ENCODE measurements at regions not wholly inside any gene's neighbourhood (a gene's known extent, or its start where the extent isn't known, plus 50 kb on each side); places are given as distances from the start of the nearest gene placed in this dataset.

DNA sequence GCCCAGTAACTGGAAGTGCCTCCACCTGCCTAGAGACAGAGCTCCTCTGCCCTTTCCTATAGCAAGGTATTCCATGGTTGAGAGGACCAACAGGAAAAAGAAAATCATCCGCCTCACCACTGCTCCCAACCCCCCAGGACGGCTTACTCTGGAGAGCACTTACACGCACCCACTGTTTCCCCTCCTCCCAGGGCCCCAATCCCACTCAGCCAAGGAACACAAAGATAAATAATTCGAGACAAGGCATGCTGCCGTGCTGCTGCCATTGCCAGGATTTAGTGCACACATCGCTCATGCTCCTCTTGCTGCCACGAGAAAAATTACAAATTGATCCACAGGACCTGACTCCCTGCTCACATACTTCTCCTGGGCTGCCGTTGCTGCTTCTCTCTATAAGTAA is 516.6 kb downstream of the BUD13 start:
- Histone ChIP-seq H3K36me3 (ENCODE audit: insufficient read depth in 1 of 2, low read depth in 1 of 2) (no peaks in the 10 kb centered on the region), H3K9me3 (no peaks in the 10 kb centered on the region), H3K27me3 (ENCODE audit: insufficient read depth in 3 of 3, low read length in 2 of 3) (peaks cover 0 to 19% (median 1%) of the 10 kb centered on the region in 3 donors), H3K4me3 (no peak overlapping the region), H3K4me1 (no peaks in the 10 kb centered on the region), H3K27ac (no peak overlapping the region)
- DNase-seq (no peak), ATAC-seq (no peak)
- 50 to 55% (median 54%) methylated on average over 8 of the region's 8 CpGs for WGBS, 3 donors
- no peak for TF ChIP-seq CTCF (IDR thresholded peaks at IDR 0.05)
- intact Hi-C loops (cut with DNase I) = no loop called here

DNA sequence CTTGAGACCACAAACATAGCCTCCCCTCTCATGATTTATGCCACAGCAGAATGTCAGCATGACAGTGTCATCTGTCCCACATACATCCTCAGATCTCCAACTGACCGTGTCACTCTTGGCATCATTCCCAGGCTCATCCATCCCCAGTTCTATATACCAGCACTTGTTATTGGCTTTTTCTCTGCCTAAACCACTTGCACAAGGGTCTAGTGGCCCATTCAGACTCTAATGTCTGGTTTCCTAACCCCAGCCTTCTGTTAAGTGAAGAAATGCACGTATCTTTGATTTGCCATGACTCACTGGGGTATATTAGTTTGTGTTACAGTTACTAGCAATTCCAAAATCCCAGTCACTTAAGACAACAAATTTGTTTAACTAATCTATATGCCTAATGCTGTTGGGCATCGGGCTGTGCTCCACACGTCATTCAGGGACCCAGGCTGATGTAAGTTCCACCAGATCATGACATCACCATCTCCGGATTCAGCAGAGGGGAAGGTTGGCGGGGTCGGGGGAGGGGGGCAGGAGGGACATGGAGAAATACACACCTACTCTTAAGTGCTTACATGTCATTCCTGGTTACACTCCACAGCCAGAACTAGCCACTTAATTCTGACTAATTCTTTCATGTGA is 517.4 kb downstream of the BUD13 start:
- Histone ChIP-seq H3K27ac (no peak overlapping the region), H3K9me3 (no peaks in the 10 kb centered on the region), H3K4me1 (no peaks in the 10 kb centered on the region), H3K36me3 (ENCODE audit: insufficient read depth in 1 of 2, low read depth in 1 of 2) (no peaks in the 10 kb centered on the region), H3K27me3 (ENCODE audit: insufficient read depth in 3 of 3, low read length in 2 of 3) (peaks cover 0 to 11% (median 1%) of the 10 kb centered on the region in 3 donors), H3K4me3 (no peak overlapping the region)
- DNase-seq (no peak), ATAC-seq (no peak)
- intact Hi-C loops (cut with DNase I) = no loop called here
- 60 to 69% (median 63%) methylated on average over 7 of the region's 7 CpGs for WGBS, 3 donors
- TF ChIP-seq CTCF (IDR thresholded peaks at IDR 0.05) = no peak

DNA sequence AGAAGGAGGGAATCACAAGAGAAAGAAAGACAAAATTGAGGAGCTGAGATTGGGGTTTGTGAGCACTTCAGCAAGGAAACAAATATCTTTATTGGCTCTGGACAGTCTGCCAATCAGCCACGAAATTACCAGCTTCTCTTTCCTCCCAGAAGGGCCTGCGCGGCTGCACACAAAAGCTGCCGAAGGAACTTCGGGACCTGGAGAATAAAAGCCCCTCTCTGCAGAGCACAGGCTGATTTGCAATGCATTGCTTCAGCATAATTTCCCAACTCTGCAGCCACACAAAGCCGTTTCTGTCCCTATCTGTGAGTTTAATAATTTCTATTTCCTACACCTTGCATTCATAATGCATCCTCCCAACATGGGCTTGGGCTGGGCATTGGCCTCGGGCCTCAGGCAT is 522.6 kb downstream of the BUD13 start:
- Histone ChIP-seq H3K9me3 (no peaks in the 10 kb centered on the region), H3K27ac (no peak overlapping the region), H3K4me3 (no peak overlapping the region), H3K27me3 (ENCODE audit: insufficient read depth in 3 of 3, low read length in 2 of 3) (peaks cover 0 to 7% (median 1%) of the 10 kb centered on the region in 3 donors), H3K4me1 (no peaks in the 10 kb centered on the region), H3K36me3 (ENCODE audit: insufficient read depth in 1 of 2, low read depth in 1 of 2) (no peaks in the 10 kb centered on the region)
- DNase-seq (no peak), ATAC-seq (no peak)
- intact Hi-C loops (cut with DNase I) = no loop called here
- TF ChIP-seq CTCF (IDR thresholded peaks at IDR 0.05) = no peak
- 69 to 83% (median 82%) methylated on average over 7 of the region's 7 CpGs for WGBS, 3 donors

DNA sequence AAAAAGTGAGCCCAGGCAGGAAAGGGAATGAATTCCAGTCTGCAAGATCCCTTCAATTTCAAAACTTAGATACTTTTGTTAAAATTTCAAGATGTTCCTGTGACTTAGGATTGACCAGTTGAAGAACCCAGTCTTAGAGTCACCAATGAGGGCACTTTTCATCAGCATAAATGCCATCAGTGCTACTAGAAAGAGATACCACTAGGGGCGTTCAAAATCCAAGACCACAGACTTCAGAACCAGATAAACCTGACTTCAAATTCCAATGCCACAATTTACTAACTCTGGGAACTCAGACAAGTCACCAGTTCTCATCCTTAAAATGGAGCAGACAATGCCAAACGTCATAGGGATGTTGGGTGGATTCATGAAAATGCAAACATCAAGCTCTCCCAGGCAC is 523.2 kb downstream of the BUD13 start:
- TF ChIP-seq CTCF (IDR thresholded peaks at IDR 0.05) = no peak
- H3K36me3 ChIP-seq (ENCODE audit: insufficient read depth in 1 of 2, low read depth in 1 of 2) = no peaks in the 10 kb centered on the region
- intact Hi-C loops (cut with DNase I) = no loop called here
- 68 to 82% (median 77%) methylated on average over 2 of the region's 2 CpGs for WGBS, 3 donors
- ATAC-seq = no peak
- no peak for DNase-seq
- no peaks in the 10 kb centered on the region for H3K4me1 ChIP-seq
- no peak overlapping the region for H3K27ac ChIP-seq
- H3K27me3 ChIP-seq (ENCODE audit: insufficient read depth in 3 of 3, low read length in 2 of 3) = peaks cover 0 to 8% (median 3%) of the 10 kb centered on the region in 3 donors
- H3K9me3 ChIP-seq = no peaks in the 10 kb centered on the region
- no peak overlapping the region for H3K4me3 ChIP-seq

DNA sequence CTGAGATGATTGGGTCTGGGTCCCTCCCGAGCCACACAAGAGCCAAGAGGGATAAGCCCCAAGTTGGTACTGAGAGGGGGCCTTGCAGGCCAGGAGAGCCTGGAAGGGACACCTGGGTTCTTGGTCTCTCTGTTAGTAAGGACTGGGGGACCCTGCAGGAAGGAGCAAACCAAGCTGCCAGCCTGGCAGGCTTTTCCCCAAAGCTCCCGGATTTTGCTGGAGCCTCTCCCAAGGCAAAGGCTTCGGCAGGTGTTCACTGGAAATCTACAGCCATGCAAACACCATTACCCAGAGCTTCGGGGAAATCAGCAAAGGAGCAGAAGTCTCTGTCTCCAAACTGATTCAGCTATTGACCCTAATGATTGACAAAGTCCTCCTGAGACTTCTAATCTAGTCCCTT is 527.9 kb downstream of the BUD13 start:
- no peaks in the 10 kb centered on the region for H3K36me3 ChIP-seq (ENCODE audit: insufficient read depth in 1 of 2, low read depth in 1 of 2)
- ATAC-seq (no peak), DNase-seq (no peak)
- intact Hi-C loops (cut with DNase I) = no loop called here
- no peak for TF ChIP-seq CTCF (IDR thresholded peaks at IDR 0.05)
- H3K9me3 ChIP-seq = no peaks in the 10 kb centered on the region
- peaks cover 0 to 4% (median 2%) of the 10 kb centered on the region in 3 donors for H3K27me3 ChIP-seq (ENCODE audit: insufficient read depth in 3 of 3, low read length in 2 of 3)
- H3K27ac ChIP-seq = no peak overlapping the region
- no peak overlapping the region for H3K4me3 ChIP-seq
- no peaks in the 10 kb centered on the region for H3K4me1 ChIP-seq
- WGBS, 3 donors = 43 to 54% (median 52%) methylated on average over 4 of the region's 4 CpGs
